ENCODE measurements at regions not wholly inside any gene's neighbourhood (a gene's known extent, or its start where the extent isn't known, plus 50 kb on each side); places are given as distances from the start of the nearest gene placed in this dataset.
"Not testable (repeated sequence)": the region's sequence is repeated elsewhere in the genome, so short reads cannot be mapped to it uniquely, and the experiment has no call there.

DNA sequence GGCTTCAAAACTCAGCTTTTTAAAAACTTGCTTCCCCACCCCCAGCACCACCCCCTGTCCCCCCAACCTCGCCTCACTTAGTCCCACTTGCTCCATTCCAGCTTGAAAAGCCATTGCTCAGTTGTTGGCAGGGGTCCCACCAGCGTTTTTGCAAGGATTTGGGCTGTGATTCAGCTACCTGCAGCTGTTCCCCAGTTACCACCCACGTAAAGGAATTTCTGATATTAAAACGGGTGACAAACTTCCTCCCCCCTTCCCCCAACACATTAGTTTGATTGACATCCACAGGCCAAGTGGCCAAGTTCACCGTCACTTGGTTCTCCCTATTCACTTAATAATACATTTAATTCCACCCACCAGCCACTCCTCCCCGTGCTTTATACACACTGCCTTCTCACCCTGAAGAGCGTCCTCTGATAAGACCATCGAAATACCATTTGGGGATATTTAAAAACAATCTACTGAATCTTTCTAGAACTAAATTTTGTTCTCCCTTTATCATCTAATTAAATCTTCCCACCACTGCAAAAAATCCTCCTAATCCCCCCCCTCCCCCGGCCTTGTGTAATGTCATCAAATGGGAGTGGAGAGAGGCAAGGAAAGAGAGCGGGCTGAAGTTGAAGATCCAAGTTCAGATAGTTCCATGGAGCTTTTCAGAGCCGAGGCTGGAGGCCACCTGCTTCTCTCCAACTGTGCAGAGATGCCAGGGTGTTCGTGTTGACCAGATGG lies 55.1 kb downstream of the SOX9 start:
- no peak for DNase-seq
- in situ Hi-C loops (cut with MboI; ENCODE audit: low pct_unique_long_range_greater_than_20kb, low sequenced_read_pairs) = no loop called here

DNA sequence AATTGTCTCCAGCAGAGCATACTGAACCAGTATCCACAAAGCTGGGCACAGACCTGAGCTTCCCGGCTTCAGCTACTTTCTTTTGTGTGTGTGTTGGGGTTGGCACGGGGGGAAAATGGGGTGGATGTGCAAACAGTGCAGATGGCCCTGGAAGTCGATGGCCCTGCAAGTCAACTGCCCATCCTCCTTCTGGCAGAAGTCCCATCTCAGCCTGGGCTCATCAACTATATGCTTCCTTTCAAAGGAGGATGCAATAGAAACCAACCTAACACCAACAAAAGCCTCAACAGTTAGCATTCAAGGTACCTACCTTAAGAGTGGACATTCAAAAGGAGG lies 55.7 kb downstream of the SOX9 start:
- DNase-seq = no peak
- in situ Hi-C loops (cut with MboI; ENCODE audit: low pct_unique_long_range_greater_than_20kb, low sequenced_read_pairs) = no loop called here

- no peak for DNase-seq
- in situ Hi-C loops (cut with MboI; ENCODE audit: low pct_unique_long_range_greater_than_20kb, low sequenced_read_pairs) = no loop called here
Measured at GRCh38 chr17:72176951-72177660, 56.3 kb downstream of the SOX9 start.

DNA sequence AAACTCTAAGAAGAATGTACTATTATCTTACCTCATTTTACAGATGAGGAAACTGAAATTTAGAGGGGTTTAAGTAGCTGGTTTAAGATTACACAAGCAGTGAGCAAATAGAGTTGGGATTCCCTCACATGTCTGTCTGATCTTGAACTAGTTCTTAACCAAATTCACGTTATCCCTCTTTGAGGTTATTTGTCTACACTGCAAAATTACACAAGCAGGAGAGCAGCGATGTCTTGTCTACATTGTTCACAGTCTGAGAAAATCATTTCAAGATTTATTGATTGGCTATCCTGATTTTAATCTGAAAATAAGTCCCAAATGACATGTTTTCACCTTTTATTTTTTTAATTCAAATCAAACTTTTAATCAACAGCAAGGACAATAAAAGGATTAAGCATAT lies 56.9 kb downstream of the SOX9 start:
- in situ Hi-C loops (cut with MboI; ENCODE audit: low pct_unique_long_range_greater_than_20kb, low sequenced_read_pairs) = no loop called here
- no peak for DNase-seq

DNA sequence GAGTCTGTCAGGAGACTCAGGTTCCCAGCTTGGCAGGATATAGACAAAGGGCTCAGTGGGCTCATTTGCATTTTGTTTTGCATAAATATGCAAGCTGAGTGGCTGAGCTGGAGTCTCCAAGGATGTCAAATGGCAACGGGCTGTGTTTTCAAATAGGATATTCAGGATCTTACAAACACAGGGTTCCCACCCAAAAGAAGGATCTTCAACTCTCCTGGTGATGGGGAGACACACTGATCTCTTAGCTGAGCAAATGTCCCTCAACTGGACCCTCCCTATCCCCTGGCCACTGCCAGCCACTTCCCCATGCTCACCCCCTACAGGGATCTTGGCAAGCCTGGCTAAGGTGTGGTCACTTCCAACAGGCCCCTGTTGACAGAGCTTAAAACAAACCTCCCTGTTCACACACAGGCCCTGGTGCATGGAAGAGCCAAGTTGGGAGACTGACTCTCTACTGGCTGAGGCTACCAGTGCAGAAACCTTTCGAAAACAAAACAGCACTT lies 61.6 kb downstream of the SOX9 start:
- in situ Hi-C loops (cut with MboI; ENCODE audit: low pct_unique_long_range_greater_than_20kb, low sequenced_read_pairs) = no loop called here
- no peak for DNase-seq

GRCh38 chr17:72183194-72183685 lies 62.4 kb downstream of the SOX9 start:
- in situ Hi-C loops (cut with MboI; ENCODE audit: low pct_unique_long_range_greater_than_20kb, low sequenced_read_pairs) = no loop called here
- DNase-seq = no peak

- no peak for DNase-seq
- in situ Hi-C loops (cut with MboI; ENCODE audit: low pct_unique_long_range_greater_than_20kb, low sequenced_read_pairs) = no loop called here
Measured at GRCh38 chr17:72184805-72185204, 64.0 kb downstream of the SOX9 start.

- DNase-seq = no peak
- in situ Hi-C loops (cut with MboI; ENCODE audit: low pct_unique_long_range_greater_than_20kb, low sequenced_read_pairs) = no loop called here
Measured at GRCh38 chr17:72185564-72185963, 64.7 kb downstream of the SOX9 start.

DNA sequence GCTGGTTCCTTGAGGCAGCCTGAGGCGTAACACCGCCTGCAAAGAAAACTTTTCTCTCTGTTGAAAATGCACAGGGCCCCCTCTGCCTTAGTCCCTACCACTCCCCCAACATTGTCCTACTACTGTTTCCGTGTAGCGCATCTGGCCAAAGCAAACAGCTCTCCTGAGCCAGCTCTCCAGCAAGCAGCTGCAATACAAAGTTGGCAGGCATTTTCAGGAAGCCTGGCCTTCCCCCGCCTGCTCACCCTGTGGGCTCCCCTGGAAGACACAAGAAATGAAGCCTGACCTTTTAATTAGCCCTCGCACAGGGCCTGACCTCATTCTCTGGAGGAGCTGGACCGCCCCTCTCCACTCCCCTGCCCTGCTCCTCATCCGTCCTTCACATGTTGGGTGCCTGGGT lies 66.7 kb downstream of the SOX9 start:
- DNase-seq = no peak
- in situ Hi-C loops (cut with MboI; ENCODE audit: low pct_unique_long_range_greater_than_20kb, low sequenced_read_pairs) = no loop called here

DNA sequence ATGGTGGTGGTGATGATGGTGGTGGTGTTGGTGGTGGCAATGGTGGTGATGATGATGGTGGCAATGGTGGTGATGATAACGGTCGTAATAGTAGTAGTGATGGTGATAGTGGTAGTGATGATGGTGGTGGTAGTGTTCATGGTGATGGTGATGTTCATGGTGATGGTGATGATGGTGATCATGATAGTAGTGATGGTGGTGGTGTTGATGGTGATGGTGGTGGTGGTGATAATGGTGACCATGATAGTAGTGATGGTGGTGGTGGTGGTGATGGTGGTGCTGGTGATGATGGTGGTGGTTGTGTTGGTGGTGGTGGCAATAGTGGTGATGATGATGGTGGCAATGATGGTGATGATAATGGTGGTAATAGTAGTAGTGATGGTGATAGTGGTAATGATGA lies 68.0 kb downstream of the SOX9 start:
- in situ Hi-C loops (cut with MboI; ENCODE audit: low pct_unique_long_range_greater_than_20kb, low sequenced_read_pairs) = no loop called here

GRCh38 chr17:72189768-72190593 lies 69.2 kb downstream of the SOX9 start:
- in situ Hi-C loops (cut with MboI; ENCODE audit: low pct_unique_long_range_greater_than_20kb, low sequenced_read_pairs) = no loop called here
- no peak for DNase-seq

More for the DNA sequence above, 68.0 kb downstream of the SOX9 start:
- DNase-seq = no peak

- in situ Hi-C loops (cut with MboI; ENCODE audit: low pct_unique_long_range_greater_than_20kb, low sequenced_read_pairs) = no loop called here
- DNase-seq = no peak
Measured at GRCh38 chr17:72191356-72191755, 70.5 kb downstream of the SOX9 start.

DNA sequence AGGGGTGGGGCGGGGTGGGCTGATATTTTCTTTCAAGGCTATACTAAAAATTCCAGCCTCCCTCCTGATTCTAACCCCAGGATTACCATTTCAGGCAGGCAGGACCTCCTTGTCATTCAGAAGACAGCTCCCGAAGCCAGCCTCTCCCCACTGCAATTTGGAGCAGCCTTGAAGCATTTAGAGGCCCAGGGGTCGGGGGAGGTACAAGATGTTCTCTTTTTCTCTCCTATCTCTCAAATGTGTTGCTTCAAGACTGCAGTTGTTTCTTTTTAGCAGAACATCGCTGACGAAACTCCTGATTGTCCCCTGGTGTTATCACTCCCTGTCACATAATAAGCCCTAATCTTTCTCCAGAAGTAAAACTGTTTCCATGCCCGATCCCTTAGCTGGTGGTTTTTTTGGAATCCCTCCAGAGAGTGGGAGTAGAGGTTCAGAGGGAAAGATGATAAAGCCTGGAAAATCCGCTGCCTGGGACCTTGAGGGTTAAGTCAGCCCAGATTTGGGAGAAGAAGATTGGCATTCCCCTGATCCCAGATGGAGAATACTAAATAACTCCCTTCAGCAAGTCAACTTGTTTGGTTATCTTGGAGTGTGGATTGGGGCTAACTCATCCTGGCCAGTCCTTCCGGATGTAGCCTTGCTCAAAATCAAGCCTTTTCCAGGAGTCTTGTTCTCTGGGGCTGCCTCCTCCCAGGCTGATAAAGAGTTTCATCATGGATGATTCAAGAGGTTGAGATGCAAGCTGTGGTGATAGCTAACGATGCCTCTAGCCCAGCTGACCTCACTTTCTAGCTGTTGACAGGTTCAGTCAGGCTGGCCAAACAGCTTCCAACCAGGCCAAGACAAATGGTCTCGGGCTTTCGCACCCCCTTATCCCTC lies 71.3 kb downstream of the SOX9 start:
- in situ Hi-C loops (cut with MboI; ENCODE audit: low pct_unique_long_range_greater_than_20kb, low sequenced_read_pairs) = no loop called here
- no peak for DNase-seq

GRCh38 chr17:72192800-72193192 lies 72.0 kb downstream of the SOX9 start:
- in situ Hi-C loops (cut with MboI; ENCODE audit: low pct_unique_long_range_greater_than_20kb, low sequenced_read_pairs) = no loop called here
- no peak for DNase-seq

DNA sequence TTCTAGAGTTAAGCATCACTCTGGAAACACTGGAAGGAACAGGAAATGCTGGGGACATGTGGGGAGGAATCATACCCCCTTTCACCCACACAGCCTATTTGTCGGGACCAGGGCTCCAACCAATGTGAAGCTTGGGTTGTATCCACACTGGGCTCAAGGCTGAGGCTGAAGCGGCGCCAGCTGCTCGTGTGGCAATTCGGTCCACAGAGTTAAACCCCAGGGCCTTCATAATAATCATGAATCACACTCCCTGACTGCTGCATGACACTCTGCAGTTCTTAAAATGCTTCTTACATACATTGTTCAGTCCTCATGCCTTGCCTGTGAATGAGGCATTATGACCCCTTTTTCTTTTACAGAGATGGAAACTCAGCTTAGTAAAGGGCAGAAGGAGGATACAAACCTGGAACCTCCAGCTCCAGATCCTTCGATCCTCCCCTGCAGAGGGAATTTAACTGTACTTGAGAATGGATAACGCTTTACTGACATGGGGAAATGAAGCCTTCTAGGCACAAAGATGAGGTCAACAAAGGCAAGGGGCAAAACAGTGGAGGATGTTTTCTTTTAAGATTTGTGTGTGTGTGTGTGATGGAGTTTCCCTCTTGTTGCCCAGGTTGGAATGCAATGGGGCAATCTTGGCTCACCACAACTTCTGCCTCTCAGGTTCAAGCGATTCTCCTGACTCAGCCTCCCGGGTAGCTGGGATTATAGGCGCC lies 72.7 kb downstream of the SOX9 start:
- in situ Hi-C loops (cut with MboI; ENCODE audit: low pct_unique_long_range_greater_than_20kb, low sequenced_read_pairs) = no loop called here
- DNase-seq = no peak

- in situ Hi-C loops (cut with MboI; ENCODE audit: low pct_unique_long_range_greater_than_20kb, low sequenced_read_pairs); DNase-seq: not testable (repeated sequence)
Measured at GRCh38 chr17:72194107-72194440, 73.3 kb downstream of the SOX9 start.

- in situ Hi-C loops (cut with MboI; ENCODE audit: low pct_unique_long_range_greater_than_20kb, low sequenced_read_pairs) = no loop called here
- no peak for DNase-seq
Measured at GRCh38 chr17:72199256-72199655, 78.4 kb downstream of the SOX9 start.

DNA sequence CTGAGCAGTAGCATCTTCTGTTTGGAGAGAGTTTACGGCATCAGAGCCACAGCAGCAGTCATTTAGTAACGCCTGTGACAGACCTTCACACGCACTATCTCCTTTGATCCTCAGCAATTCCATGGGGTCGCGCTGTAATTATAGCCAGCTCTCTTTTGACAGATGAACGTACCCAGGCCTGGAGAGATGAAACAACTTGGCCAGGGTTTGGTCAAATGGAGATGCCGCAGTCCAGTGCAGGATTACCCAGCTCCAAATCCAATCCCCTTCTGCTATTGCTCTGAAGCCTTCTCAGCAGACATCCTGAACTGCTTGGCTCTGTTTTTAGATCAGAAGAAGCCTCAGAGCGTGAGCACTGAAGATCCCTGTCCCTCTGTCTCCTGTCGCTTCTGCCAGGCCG lies 83.9 kb downstream of the SOX9 start:
- in situ Hi-C loops (cut with MboI; ENCODE audit: low pct_unique_long_range_greater_than_20kb, low sequenced_read_pairs) = no loop called here
- DNase-seq = no peak

Data from KBM-7 (cell line).